M059J (cell line): ENCODE measurements at regions not wholly inside any gene's neighbourhood (a gene's known extent, or its start where the extent isn't known, plus 50 kb on each side); places are given as distances from the start of the nearest gene placed in this dataset.
"Not testable (repeated sequence)": the region's sequence is repeated elsewhere in the genome, so short reads cannot be mapped to it uniquely, and the experiment has no call there.

ENCODE experiments used
- DNase-seq: peaks from one replicate; pipeline ENCODE4 v3.0.0-alpha.2; 2012; ENCODE audit warnings: low read depth

GRCh38 chr4:72942565-72942964, 127.0 kb downstream of the COX18 start:
- no peak for DNase-seq

GRCh38 chr4:72938516-72938915, 131.0 kb downstream of the COX18 start:
- no peak for DNase-seq

GRCh38 chr4:72935462-72935861, 134.1 kb downstream of the COX18 start:
- DNase-seq = no peak

- DNase-seq = no peak
Measured at GRCh38 chr4:72933029-72933428, 136.5 kb downstream of the COX18 start.

GRCh38 chr4:72931346-72931745, 138.2 kb downstream of the COX18 start:
- no peak for DNase-seq

- DNase-seq = peak; percentile 56
Measured at GRCh38 chr4:72929596-72930274, 139.8 kb downstream of the COX18 start.

GRCh38 chr4:72924814-72925213, 144.7 kb downstream of the COX18 start:
- no peak for DNase-seq

GRCh38 chr4:72919937-72920336, 149.6 kb downstream of the COX18 start:
- no peak for DNase-seq

GRCh38 chr4:72919464-72919863, 150.1 kb downstream of the COX18 start:
- DNase-seq = no peak

- DNase-seq = no peak
Measured at GRCh38 chr4:72918362-72918761, 151.2 kb downstream of the COX18 start.

- no peak for DNase-seq
Measured at GRCh38 chr4:72911316-72911715, 158.2 kb downstream of the COX18 start.

- DNase-seq = peak; percentile 4
Measured at GRCh38 chr4:72909461-72909860, 160.1 kb downstream of the COX18 start.

- DNase-seq = no peak
Measured at GRCh38 chr4:72902354-72902753, 167.2 kb downstream of the COX18 start.

- DNase-seq = no peak
Measured at GRCh38 chr4:72901553-72901952, 168.0 kb downstream of the COX18 start.

GRCh38 chr4:72900952-72901351, 168.6 kb downstream of the COX18 start:
- no peak for DNase-seq

GRCh38 chr4:72899621-72900020, 169.9 kb downstream of the COX18 start:
- no peak for DNase-seq

GRCh38 chr4:72899214-72899613, 170.3 kb downstream of the COX18 start:
- DNase-seq = peak; percentile 1

GRCh38 chr4:72896515-72896914, 173.0 kb downstream of the COX18 start:
- DNase-seq = peak; percentile 50

GRCh38 chr4:72895408-72895807, 174.1 kb downstream of the COX18 start:
- no peak for DNase-seq

GRCh38 chr4:72893354-72894066, 176.0 kb downstream of the COX18 start:
- DNase-seq = no peak

GRCh38 chr4:72888331-72888730, 181.2 kb downstream of the COX18 start:
- DNase-seq = peak; percentile 2

- no peak for DNase-seq
Measured at GRCh38 chr4:72887152-72887551, 182.4 kb downstream of the COX18 start.

- no peak for DNase-seq
Measured at GRCh38 chr4:72886602-72887001, 182.9 kb downstream of the COX18 start.

- DNase-seq = not testable (repeated sequence)
Measured at GRCh38 chr4:72884225-72884624, 185.3 kb downstream of the COX18 start.
